ENCODE measurements at regions not wholly inside any gene's neighbourhood (a gene's known extent, or its start where the extent isn't known, plus 50 kb on each side); places are given as distances from the start of the nearest gene placed in this dataset.

DNA sequence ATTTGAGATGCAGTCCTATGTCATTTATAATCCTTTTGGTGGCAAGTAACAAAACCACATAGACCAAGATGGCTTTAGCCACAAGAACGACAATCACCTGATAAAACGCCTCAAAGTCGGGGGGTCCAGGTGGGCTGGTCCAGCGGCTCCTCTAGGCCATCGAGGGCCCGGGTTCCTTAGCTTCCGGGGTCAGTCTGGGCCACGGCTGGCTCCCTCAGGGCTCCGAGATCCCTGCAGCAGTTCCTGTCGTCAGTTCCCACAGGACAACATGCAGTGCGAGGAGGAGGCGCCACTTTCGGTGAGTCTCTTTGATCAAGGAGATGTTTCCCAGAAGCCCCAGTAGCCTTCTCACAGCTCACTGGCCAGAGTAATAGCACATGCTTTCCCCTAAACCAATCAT is 574.6 kb downstream of the AACS start:
- DNase-seq (ENCODE audit: extremely low read depth in 1 of 2, low read depth in 1 of 2): no peak

DNA sequence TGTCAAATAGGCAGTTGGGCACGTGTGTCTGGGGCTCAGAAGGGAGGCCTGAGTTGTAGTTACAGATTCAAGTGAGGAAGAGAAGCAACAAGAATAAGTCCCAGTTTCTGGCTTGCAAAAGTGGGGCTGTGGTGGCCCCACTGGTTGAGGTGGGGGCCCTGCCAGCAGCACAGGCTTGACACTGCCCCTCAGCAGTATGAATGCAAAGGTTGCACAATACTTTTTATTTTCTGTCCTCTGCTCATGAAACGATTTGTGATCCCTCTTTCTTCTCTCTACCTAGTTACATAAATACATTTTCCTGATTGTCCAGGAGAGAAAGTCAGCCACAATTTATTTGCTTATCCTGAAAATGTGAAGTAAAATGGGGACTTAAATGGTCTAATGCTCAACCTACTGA is 577.8 kb downstream of the AACS start:
- no peak for DNase-seq (ENCODE audit: extremely low read depth in 1 of 2, low read depth in 1 of 2)

- DNase-seq (ENCODE audit: extremely low read depth in 1 of 2, low read depth in 1 of 2): no peak
Observed at GRCh38 chr12:125645724-125646123, 580.5 kb downstream of the AACS start.

- DNase-seq (ENCODE audit: extremely low read depth in 1 of 2, low read depth in 1 of 2): no peak
Observed at GRCh38 chr12:125650587-125650986, 585.4 kb downstream of the AACS start.

DNA sequence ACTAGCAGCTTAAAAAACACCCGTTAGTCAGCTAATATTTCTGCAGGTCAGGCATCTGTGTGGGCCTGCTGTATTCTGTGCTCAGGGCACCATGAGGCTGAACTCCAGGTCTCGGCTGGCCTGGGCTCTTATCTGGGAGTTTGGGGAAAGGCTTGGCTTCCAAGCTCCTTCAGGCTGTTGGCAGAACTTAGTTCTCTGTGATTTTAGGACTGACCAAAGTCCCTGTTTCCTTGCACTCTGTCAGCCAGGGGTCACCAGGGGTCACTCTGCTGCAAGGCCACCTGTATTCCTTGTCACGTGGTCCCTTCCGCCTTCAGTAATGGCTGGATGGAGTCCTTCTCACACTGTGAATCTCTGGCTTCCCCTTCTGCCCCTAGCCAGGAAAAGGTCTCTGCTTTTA is 586.4 kb downstream of the AACS start:
- DNase-seq (ENCODE audit: extremely low read depth in 1 of 2, low read depth in 1 of 2): no peak

DNA sequence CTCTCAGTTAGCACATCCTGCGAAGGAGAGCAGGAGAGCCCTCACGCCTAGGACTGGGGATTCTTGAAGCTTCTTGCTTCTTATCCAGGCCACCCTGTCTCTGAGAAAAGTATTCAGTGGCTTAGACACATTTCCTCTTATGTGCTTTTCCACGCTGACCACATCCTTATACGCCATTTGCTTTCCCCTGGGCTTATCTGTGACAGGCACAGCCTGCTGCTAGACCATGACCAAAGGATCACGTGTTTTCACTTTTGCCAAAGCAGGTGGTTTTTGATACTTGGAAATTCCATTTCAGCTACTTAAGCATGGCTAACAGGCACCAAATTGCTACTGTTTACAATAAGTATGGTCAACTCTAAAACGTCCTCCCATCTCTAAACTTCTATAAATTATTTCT is 587.4 kb downstream of the AACS start:
- DNase-seq (ENCODE audit: extremely low read depth in 1 of 2, low read depth in 1 of 2): no peak

GRCh38 chr12:125657681-125658080 is 592.4 kb downstream of the AACS start:
- no peak for DNase-seq (ENCODE audit: extremely low read depth in 1 of 2, low read depth in 1 of 2)

DNA sequence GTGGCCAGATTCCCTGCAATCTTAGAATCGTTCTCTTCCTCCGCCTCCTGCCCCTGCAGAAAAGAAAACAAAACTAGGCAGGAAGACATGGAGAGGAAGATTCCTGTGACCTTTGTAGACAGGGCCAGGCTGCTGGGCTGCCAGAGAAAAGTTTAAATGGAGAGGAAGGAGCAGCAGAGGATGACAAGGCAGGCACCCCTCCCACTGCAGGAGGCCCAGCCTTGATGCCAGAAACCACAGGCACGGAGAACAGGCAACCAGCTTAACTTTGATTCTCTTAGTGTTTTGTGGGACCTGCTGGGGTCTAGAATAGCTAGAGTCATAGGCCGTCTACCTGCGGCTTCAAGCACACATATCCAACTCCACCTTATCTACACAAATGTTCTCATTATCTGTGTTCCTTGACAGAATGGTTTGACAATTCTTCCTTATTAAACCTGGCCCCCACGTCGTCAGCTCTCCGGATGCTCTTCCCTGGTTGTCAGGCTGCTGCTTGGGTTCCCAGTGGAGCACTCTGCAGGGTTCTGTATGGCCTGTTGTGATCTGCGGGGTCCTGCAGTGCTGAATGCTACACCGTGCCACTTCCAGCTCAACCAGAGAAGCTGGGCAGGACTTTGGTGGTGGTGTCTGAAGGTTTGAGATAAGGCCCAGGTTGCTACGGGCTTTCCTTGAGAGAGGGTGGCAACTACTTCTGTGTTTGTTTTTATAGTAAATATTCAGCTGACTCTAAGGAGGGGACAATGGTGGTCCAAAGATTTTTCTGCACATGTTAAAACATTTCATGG is 609.5 kb downstream of the AACS start:
- no peak for DNase-seq (ENCODE audit: extremely low read depth in 1 of 2, low read depth in 1 of 2)

DNA sequence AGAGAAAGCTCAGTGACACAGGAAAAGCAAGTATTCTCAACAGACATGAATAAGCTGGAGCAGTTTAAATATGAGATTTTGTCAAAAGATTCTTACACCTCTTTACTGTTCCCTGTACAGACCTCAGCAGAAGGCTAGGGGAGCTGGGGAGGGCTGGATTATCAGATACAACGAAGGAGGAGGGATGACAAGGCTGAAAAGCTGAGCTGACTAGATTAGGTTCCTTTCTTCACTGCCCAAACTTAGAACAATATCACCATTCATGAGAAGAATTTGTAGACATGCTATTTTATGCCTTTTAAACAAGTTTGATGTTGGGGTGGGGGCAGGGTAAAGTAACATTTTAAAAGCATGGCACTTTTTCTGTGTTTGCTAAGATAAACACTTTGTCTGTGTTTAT is 611.1 kb downstream of the AACS start:
- no peak for DNase-seq (ENCODE audit: extremely low read depth in 1 of 2, low read depth in 1 of 2)

DNA sequence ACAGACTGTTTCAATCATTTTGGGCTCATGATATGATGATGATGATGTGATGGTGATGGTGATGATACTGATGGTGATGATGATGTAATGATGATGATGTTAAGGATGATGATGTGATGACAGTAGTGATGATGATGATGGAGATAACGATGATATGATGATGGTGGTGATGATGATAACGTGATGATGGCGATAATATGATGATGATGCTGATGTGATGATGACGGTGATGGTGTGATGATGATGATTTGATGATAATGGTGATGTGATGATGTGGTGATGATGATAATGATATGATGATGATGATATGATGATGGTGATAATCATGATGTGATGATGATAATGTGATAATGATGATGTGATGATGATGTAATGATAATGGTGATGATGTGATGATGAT is 612.6 kb downstream of the AACS start:
- DNase-seq (ENCODE audit: extremely low read depth in 1 of 2, low read depth in 1 of 2): no peak

GRCh38 chr12:125678589-125678993 is 613.4 kb downstream of the AACS start:
- no peak for DNase-seq (ENCODE audit: extremely low read depth in 1 of 2, low read depth in 1 of 2)

GRCh38 chr12:125683748-125684381 is 618.6 kb downstream of the AACS start:
- no peak for DNase-seq (ENCODE audit: extremely low read depth in 1 of 2, low read depth in 1 of 2)

DNA sequence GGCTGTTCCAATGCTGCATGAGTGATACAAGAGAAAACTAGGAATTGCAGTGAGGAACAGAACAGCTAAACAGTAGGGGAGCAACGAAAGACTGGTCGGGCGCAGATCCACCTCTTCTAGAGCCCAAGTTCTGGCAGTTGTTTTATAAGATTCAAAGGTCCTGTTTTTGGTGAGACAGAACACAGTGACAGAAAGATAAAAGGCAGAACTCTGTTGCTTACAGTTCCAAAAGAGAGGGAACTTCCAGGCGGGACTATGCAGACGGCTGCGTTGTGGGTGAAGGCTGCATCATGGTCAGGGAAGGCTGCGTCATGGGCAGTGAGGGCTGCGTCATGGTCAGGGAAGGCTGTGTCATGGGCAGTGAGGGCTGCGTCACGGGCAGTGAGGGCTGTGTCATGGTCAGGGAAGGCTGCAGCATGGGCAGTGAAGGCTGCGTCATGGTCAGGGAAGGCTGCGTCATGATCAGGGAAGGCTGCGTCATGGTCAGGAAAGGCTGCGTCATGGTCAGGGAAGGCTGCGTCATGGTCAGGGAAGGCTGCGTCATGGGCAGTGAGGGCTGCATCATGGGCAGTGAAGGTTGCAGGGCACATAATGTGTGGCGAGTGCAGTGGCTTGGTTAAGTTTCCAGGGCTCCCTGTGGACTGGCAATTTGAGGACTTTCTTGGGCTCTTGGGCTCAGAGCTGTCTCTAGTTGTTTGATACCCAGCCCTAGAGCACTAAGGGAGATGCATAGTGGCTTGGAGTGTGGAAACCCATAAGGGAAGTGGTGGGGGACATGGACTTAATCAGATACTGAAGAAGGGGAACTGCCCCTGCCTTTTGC is 619.9 kb downstream of the AACS start:
- no peak for DNase-seq (ENCODE audit: extremely low read depth in 1 of 2, low read depth in 1 of 2)

DNA sequence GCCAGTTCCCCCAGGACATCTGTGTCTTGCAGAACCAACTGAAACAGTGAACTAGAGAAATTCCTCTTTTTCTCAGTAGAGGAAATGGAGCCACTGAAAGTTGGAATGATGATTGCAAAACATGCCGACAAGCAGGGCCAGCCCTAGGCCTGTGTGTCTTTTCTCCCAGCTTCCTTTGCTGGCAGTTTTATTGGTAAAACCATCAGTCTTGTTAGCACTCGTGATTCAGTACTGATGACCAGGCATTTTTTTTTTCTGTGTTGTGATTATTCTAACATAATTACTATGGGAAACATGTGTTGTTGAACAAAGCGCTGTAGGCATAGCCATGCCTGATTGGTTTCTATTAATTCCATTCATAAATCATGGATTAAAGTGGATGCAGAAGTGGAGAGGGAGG is 620.7 kb downstream of the AACS start:
- DNase-seq (ENCODE audit: extremely low read depth in 1 of 2, low read depth in 1 of 2): no peak

DNA sequence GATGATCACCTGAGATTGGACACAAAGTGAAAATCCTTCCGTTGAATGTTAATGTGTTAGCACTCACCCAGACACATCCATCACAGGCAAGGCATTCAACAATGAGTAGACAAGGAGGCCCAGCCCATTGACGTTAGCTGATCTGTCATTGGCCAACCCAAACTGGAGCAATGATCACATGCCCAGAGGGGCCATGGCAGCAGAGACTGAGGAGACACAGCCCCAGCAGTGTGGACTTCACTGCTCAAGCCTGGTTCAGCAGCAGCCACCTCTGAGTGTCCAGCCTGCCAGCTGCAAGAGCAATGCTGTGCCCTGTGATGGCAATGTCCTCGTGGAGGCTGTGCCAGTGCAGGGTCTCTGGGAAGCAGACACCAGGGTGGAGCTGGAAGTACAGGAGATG is 622.2 kb downstream of the AACS start:
- no peak for DNase-seq (ENCODE audit: extremely low read depth in 1 of 2, low read depth in 1 of 2)

- no peak for DNase-seq (ENCODE audit: extremely low read depth in 1 of 2, low read depth in 1 of 2)
Observed at GRCh38 chr12:125687820-125688219, 622.6 kb downstream of the AACS start.

GRCh38 chr12:125688223-125688622 is 623.0 kb downstream of the AACS start:
- DNase-seq (ENCODE audit: extremely low read depth in 1 of 2, low read depth in 1 of 2): no peak

DNA sequence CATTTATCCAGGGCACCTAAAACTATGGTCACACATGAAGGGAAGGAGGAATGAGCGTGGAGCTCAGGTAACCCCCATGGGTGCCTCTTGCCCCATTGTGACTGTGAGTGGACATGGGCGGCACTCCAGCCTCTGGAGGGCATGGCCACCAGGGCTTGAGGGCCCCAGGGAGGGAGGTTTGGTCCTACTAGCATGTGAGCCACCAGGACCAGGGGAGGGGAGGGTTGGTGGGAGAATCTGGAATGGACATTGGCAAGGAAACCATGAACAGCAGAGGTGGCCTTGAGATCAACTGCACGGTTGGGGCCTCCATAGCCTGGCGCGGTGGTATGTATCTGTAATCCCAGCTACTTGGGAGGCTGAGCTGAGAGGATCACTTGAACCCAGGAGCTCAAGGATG is 623.6 kb downstream of the AACS start:
- DNase-seq (ENCODE audit: extremely low read depth in 1 of 2, low read depth in 1 of 2): no peak

DNA sequence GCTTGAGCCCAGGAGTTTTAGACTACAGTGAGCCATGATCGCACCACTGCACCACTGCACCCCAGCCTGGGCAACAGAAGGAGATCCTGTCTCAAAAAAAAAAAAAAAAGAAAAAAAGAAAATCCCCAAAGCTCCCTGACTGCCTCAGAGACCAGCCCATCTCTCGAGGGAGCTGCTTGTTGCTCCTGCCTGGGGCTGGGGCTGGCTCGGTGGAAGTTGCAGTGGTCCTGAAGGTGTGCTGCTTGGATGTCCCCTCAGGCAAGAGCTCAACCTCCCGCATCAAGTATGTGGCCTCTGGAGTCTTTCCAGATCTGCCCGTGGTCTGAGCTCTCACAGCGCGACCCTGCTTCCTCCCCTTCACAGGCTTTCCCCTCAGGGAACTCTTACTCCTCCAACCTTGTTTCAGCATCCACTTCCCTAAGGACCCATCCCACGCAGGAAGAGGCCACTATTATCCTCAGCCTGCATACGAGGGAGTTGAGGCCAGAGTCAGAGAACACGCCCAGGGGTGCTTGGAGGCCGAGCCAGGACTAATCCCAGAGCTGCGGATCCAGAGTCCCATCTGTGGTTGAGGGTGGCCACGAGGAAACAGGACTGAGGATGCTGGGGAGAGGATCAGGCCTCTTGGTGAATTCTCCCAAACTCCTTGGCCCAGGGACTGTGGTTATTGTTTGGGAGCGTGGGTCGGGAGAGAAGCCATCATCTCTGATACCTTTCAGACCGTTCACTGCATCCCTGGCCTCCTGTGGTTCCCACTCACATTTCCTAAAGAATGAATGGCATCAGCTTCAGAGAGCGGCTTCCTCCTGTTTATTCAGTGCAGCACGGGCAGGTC is 624.6 kb downstream of the AACS start:
- DNase-seq (ENCODE audit: extremely low read depth in 1 of 2, low read depth in 1 of 2): no peak

DNA sequence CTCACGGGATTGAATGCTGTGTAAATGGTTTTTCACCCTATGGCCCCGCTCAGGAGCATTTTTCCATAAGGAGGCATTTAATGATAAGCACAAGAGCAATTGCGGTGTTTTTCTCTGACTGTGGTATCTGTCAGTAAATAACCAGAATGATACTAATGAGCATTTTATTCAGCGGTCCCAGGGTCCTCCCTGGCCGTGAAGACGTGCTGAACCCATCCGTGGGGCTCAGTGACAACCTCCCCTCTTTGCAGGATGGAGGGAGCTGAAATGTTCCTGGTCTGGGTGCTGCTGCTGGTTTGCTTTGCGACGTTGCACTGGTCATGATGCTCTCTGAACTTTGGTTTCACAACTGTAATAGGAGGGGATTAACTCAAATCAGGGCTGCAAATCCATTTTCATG is 625.6 kb downstream of the AACS start:
- DNase-seq (ENCODE audit: extremely low read depth in 1 of 2, low read depth in 1 of 2): no peak

DNA sequence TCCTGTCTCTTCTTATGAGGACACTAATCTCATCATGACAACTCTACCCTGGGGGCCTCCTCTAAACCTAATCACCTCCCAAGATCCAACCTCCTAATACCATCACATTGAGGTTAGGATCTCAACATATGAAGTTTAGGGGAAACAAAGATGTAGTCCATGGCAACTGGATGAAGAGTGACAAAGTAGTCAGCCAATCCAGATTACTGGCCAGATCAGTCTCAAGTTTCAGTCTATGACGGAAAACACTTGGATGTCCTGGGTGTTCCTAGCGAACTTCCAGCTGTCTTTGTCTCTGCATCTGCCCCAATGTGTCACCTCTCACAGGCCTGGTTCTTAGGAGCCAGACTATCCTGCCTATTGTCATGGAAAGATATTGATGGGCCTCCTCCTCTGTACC is 630.8 kb downstream of the AACS start:
- DNase-seq (ENCODE audit: extremely low read depth in 1 of 2, low read depth in 1 of 2): no peak

All from activated CD8-positive, alpha-beta memory T cell treated with anti-CD3 and anti-CD28 coated beads for 1 hour (primary cell).